Osteoblast (primary cell): ENCODE measurements at regions not wholly inside any gene's neighbourhood (a gene's known extent, or its start where the extent isn't known, plus 50 kb on each side); places are given as distances from the start of the nearest gene placed in this dataset.

Source experiments
- DNase-seq: peaks from one replicate; pipeline ENCODE4 v3.0.0; 2011; ENCODE audit warnings: low spot score, mixed read lengths; ENCODE audit not compliant: insufficient read length; ENCODE audit errors: missing footprints
- H2AFZ ChIP-seq: 2 replicates; pipeline ENCODE4 v1.6.0; 2011; ENCODE audit warnings: mild to moderate bottlenecking, low read length
- H3K27ac ChIP-seq: 2 replicates; pipeline ENCODE4 v1.5.1; 2011; ENCODE audit warnings: mild to moderate bottlenecking, low read depth, low read length, moderate library complexity
- H3K27me3 ChIP-seq: 2 replicates; pipeline ENCODE4 v1.6.0; 2012; ENCODE audit warnings: mild to moderate bottlenecking, control low read depth, inconsistent platforms, low read length, moderate library complexity; ENCODE audit not compliant: insufficient read depth
- H3K36me3 ChIP-seq: 2 replicates; pipeline ENCODE4 v1.5.1; 2011; ENCODE audit warnings: mild to moderate bottlenecking, low read length, control low read depth, moderate library complexity; ENCODE audit not compliant: insufficient read depth
- H3K4me1 ChIP-seq: 2 replicates; pipeline ENCODE4 v1.5.1; 2011; ENCODE audit warnings: mild to moderate bottlenecking, low read length, control low read depth, moderate library complexity; ENCODE audit not compliant: insufficient read depth
- H3K4me2 ChIP-seq: 2 replicates; pipeline ENCODE4 v1.6.0; 2011; ENCODE audit warnings: mild to moderate bottlenecking, low read length; ENCODE audit not compliant: insufficient read depth
- H3K4me3 ChIP-seq: fragments of 200-600 bp; sonication (generic); 3 replicates; pipeline ENCODE4 v1.5.1; 2012; ENCODE audit warnings: mild to moderate bottlenecking, low read length, inconsistent platforms; ENCODE audit not compliant: insufficient read depth
- H3K79me2 ChIP-seq: 2 replicates; pipeline ENCODE4 v1.6.0; 2012; ENCODE audit warnings: mild to moderate bottlenecking, low read length, control low read depth, inconsistent platforms; ENCODE audit not compliant: insufficient read depth
- H3K9me3 ChIP-seq: 2 replicates; pipeline ENCODE4 v1.5.1; 2011; ENCODE audit warnings: low read depth, low read length, control low read depth
- H4K20me1 ChIP-seq: 2 replicates; pipeline ENCODE4 v1.6.0; 2012; ENCODE audit warnings: mild to moderate bottlenecking, low read length, control low read depth; ENCODE audit not compliant: insufficient read depth
- TF ChIP-seq, protein P1 (sequence below): IDR thresholded peaks from 2 replicates; pipeline ENCODE4 v1.5.1; 2011; ENCODE audit warnings: mild to moderate bottlenecking, low read depth, low read length, moderate library complexity; ENCODE audit errors: extremely low read depth

DNA sequence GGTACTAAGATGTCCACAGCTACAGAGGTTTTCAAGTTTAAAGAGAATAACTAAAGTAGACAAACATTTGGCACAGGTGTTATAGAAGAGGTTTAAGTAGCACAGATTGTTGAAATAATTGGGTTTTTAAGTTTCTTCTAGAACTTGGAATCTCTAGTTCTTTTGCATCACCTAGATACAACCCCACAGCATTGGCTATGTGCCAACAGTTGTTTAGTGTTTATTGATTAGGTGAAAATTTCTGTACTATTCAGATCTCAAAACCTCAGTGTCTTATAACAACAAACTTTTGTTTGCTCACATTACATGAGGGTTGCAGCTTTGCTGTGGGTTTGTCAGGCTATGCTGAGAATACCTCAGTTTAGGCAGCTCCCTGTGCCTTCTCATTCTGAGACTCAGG lies 162.5 kb downstream of the TBX15 start:
- Histone ChIP-seq H3K36me3 (no peaks in the 10 kb centered on the region), H3K27ac (no peak overlapping the region), H3K4me3 (no peak overlapping the region), H3K79me2 (no peaks in the 10 kb centered on the region), H3K27me3 (no peaks in the 10 kb centered on the region), H3K4me2 (no peak overlapping the region), H3K9me3 (no peaks in the 10 kb centered on the region), H2AFZ (no peak overlapping the region), H4K20me1 (no peaks in the 10 kb centered on the region), H3K4me1 (no peaks in the 10 kb centered on the region)
- TF ChIP-seq, protein P1, sequence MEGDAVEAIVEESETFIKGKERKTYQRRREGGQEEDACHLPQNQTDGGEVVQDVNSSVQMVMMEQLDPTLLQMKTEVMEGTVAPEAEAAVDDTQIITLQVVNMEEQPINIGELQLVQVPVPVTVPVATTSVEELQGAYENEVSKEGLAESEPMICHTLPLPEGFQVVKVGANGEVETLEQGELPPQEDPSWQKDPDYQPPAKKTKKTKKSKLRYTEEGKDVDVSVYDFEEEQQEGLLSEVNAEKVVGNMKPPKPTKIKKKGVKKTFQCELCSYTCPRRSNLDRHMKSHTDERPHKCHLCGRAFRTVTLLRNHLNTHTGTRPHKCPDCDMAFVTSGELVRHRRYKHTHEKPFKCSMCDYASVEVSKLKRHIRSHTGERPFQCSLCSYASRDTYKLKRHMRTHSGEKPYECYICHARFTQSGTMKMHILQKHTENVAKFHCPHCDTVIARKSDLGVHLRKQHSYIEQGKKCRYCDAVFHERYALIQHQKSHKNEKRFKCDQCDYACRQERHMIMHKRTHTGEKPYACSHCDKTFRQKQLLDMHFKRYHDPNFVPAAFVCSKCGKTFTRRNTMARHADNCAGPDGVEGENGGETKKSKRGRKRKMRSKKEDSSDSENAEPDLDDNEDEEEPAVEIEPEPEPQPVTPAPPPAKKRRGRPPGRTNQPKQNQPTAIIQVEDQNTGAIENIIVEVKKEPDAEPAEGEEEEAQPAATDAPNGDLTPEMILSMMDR: no peak
- no peak for DNase-seq

DNA sequence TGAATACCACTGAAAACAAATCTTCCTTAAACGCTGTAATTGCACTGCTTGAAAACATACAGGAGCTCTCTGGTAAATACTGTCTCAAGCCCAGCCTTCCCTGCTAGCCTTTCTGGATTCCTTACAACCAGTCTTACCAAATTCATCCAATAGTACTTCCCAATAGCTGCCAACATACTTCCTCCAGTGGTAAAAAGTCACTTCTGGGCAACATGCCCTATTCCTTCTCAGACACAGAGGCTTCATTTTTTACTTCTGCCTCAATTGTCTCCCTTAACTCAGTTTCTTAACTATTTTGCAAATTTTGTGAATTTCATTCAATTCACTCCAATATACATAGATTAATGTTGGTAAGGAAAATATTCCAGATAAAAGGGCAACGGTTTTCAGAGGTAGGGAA lies 166.3 kb downstream of the TBX15 start:
- DNase-seq: peak; percentile 50
- H3K9me3 ChIP-seq: no peaks in the 10 kb centered on the region
- H2AFZ ChIP-seq: no peak overlapping the region
- no peaks in the 10 kb centered on the region for H3K27me3 ChIP-seq
- H3K27ac ChIP-seq: no peak overlapping the region
- H3K4me3 ChIP-seq: no peak overlapping the region
- H3K79me2 ChIP-seq: no peaks in the 10 kb centered on the region
- H3K4me1 ChIP-seq: no peaks in the 10 kb centered on the region
- no peaks in the 10 kb centered on the region for H4K20me1 ChIP-seq
- no peaks in the 10 kb centered on the region for H3K36me3 ChIP-seq
- H3K4me2 ChIP-seq: peak overlapping the region; percentile 29
- TF ChIP-seq, protein P1: no peak

DNA sequence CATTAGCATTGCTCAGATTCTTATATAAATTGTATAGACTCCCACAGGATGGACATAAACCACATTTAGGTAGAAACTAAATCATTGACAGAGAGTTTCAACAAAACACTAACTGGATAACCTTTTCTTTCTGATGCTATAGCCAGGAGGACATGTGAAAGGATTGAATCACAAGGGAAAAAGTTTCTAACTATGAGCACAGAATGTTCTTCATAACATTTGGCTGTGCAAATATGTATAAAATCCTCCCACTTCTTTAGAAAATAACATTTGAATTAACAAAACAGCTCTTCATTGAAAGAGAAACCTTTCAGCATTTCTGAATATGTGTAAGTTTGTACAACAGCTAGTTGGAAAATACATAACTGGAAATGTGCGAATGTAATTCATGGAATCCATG lies 167.3 kb downstream of the TBX15 start:
- Histone ChIP-seq H3K9me3 (no peaks in the 10 kb centered on the region), H3K4me1 (peaks cover 2% of the 10 kb centered on the region), H3K36me3 (no peaks in the 10 kb centered on the region), H3K4me2 (no peak overlapping the region), H3K79me2 (no peaks in the 10 kb centered on the region), H3K27me3 (no peaks in the 10 kb centered on the region), H3K4me3 (no peak overlapping the region), H3K27ac (no peak overlapping the region), H2AFZ (no peak overlapping the region), H4K20me1 (no peaks in the 10 kb centered on the region)
- no peak for DNase-seq
- TF ChIP-seq, protein P1: no peak

DNA sequence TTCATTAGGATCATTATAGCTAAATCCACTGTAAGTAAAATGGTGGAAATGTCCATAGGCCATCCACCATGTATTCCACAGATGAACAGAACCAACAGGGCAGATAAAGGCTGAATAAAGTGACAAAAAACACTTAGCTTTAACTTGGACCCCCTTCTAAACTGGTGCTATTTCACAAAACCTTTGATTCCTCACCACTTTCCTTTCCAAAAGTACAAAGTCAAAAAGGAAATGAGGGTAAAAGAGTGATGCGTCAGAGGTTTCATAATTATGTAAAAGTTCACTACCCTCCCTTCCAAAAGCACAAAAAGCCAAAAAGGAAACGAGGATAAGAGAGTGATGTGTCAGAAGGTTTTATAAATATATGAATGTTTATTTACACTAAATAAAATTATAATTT lies 172.2 kb downstream of the TBX15 start:
- no peaks in the 10 kb centered on the region for H3K79me2 ChIP-seq
- peak overlapping the region; percentile 70 for H2AFZ ChIP-seq
- no peak overlapping the region for H3K27ac ChIP-seq
- TF ChIP-seq, protein P1: no peak
- peaks cover 6% of the 10 kb centered on the region for H3K4me1 ChIP-seq
- DNase-seq: no peak
- peak overlapping the region; percentile 38 for H3K4me2 ChIP-seq
- H3K27me3 ChIP-seq: no peaks in the 10 kb centered on the region
- H4K20me1 ChIP-seq: no peaks in the 10 kb centered on the region
- no peaks in the 10 kb centered on the region for H3K9me3 ChIP-seq
- H3K36me3 ChIP-seq: no peaks in the 10 kb centered on the region
- no peak overlapping the region for H3K4me3 ChIP-seq
